ENCODE measurements at regions not wholly inside any gene's neighbourhood (a gene's known extent, or its start where the extent isn't known, plus 50 kb on each side); places are given as distances from the start of the nearest gene placed in this dataset.

GRCh38 chr4:24422644-24423043 lies 161.7 kb downstream of the DHX15 start:
- Histone ChIP-seq H3K4me2 (no peak overlapping the region), H3K4me3 (no peak overlapping the region), H3K27ac (no peak overlapping the region), H3K4me1 (no peaks in the 10 kb centered on the region), H3K9me3 (no peaks in the 10 kb centered on the region)
- WGBS (ENCODE audit: missing lambda C conversion rate) = 12% methylated on average over 2 of the region's 2 CpGs
- ChIA-PET POLR2A (no interaction called here), CTCF (interaction anchor here (0.6 kb wide), 1 partner anchor 1681 kb away, joined by 3 read pairs; no protein-coding TSS in a partner anchor)
- TF ChIP-seq KDM1A (IDR thresholded peaks at IDR 0.05; ENCODE audit: low read depth) (no peak), PHF8 (IDR thresholded peaks at IDR 0.05; ENCODE audit: borderline replicate concordance, low read depth) (no peak), MAFK (IDR thresholded peaks at IDR 0.05; ENCODE audit: partially characterized antibody) (peak; percentile 64), POLR2A (IDR thresholded peaks at IDR 0.05; ENCODE audit: low read length) (no peak), MYC (IDR thresholded peaks at IDR 0.05; ENCODE audit: borderline replicate concordance, low read length) (no peak), REST (IDR thresholded peaks at IDR 0.05) (no peak), ZNF302 (CRISPR knock-in tag; IDR thresholded peaks at IDR 0.05) (no peak), TFCP2L1 (CRISPR knock-in tag; IDR thresholded peaks at IDR 0.05) (no peak)
- TF ChIP-seq, protein P1, sequence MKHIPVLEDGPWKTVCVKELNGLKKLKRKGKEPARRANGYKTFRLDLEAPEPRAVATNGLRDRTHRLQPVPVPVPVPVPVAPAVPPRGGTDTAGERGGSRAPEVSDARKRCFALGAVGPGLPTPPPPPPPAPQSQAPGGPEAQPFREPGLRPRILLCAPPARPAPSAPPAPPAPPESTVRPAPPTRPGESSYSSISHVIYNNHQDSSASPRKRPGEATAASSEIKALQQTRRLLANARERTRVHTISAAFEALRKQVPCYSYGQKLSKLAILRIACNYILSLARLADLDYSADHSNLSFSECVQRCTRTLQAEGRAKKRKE (CRISPR knock-in tag; IDR thresholded peaks at IDR 0.05; ENCODE audit: low read depth) = no peak
- ATAC-seq (no peak), FAIRE-seq (no peak), DNase-seq (ENCODE audit: low read depth in 1 of 2, low spot score in 1 of 2) (no peak)

GRCh38 chr4:24419181-24420034 lies 164.9 kb downstream of the DHX15 start:
- H3K9me3 ChIP-seq = no peaks in the 10 kb centered on the region
- POLR2A ChIA-PET = no interaction called here
- DNase-seq (ENCODE audit: low read depth in 1 of 2, low spot score in 1 of 2) (peak; percentile 49 to 64), FAIRE-seq (no peak), ATAC-seq (peak; percentile 80 to 93)
- CTCF ChIA-PET = interaction anchor here (0.8 to 1.7 kb wide), 9 partner anchors 8 to 686 kb away, joined by 3 to 7 read pairs (median 3); no protein-coding TSS in a partner anchor
- TF ChIP-seq, protein P2, sequence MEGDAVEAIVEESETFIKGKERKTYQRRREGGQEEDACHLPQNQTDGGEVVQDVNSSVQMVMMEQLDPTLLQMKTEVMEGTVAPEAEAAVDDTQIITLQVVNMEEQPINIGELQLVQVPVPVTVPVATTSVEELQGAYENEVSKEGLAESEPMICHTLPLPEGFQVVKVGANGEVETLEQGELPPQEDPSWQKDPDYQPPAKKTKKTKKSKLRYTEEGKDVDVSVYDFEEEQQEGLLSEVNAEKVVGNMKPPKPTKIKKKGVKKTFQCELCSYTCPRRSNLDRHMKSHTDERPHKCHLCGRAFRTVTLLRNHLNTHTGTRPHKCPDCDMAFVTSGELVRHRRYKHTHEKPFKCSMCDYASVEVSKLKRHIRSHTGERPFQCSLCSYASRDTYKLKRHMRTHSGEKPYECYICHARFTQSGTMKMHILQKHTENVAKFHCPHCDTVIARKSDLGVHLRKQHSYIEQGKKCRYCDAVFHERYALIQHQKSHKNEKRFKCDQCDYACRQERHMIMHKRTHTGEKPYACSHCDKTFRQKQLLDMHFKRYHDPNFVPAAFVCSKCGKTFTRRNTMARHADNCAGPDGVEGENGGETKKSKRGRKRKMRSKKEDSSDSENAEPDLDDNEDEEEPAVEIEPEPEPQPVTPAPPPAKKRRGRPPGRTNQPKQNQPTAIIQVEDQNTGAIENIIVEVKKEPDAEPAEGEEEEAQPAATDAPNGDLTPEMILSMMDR (IDR thresholded peaks at IDR 0.05) = peak; percentile 78
- TF ChIP-seq EHF (CRISPR knock-in tag; IDR thresholded peaks at IDR 0.05) (no peak), ZC3H11A (IDR thresholded peaks at IDR 0.05) (no peak), RAD21 (conservative IDR thresholded peaks at IDR 0.05 in 1 of 2, IDR thresholded peaks at IDR 0.05 in 1 of 2) (peak; percentile 83 to 87), SMC3 (IDR thresholded peaks at IDR 0.05) (peak; percentile 65), MAFK (IDR thresholded peaks at IDR 0.05; ENCODE audit: partially characterized antibody) (peak; percentile 99), FOSL2 (IDR thresholded peaks at IDR 0.05) (no peak), FOSL2 (CRISPR knock-in tag; IDR thresholded peaks at IDR 0.05) (no peak)
- H3K27ac ChIP-seq = 0 out of 6 replicates have a peak overlapping the region, but pooled peaks of 1 of the 2 experiments have one; percentile 7
- H3K4me3 ChIP-seq = no peak overlapping the region
- no peak overlapping the region for H3K4me2 ChIP-seq
- WGBS (ENCODE audit: missing lambda C conversion rate) = 13% methylated on average over 8 of the region's 8 CpGs
- H3K4me1 ChIP-seq = no peaks in the 10 kb centered on the region

Data from A549 (cell line).